Osteocyte (in vitro differentiated cells): ENCODE measurements at regions not wholly inside any gene's neighbourhood (a gene's known extent, or its start where the extent isn't known, plus 50 kb on each side); places are given as distances from the start of the nearest gene placed in this dataset.

Source experiments
- DNase-seq: peaks from one replicate; pipeline ENCODE4 v3.0.0; 2021; ENCODE audit warnings: mixed read lengths; ENCODE audit not compliant: unreplicated experiment; ENCODE audit errors: extremely low spot score
- H3K27ac Mint-ChIP-seq: one replicate; pipeline ENCODE4 v1.8.0; 2021; ENCODE audit warnings: mild to moderate bottlenecking, mixed read lengths; ENCODE audit not compliant: unreplicated experiment
- H3K27me3 Mint-ChIP-seq: one replicate; pipeline ENCODE4 v1.8.0; 2021; ENCODE audit warnings: mixed read lengths; ENCODE audit not compliant: unreplicated experiment
- H3K36me3 Mint-ChIP-seq: one replicate; pipeline ENCODE4 v1.8.0; 2021; ENCODE audit warnings: mixed read lengths; ENCODE audit not compliant: unreplicated experiment
- H3K4me1 Mint-ChIP-seq: one replicate; pipeline ENCODE4 v1.8.0; 2021; ENCODE audit warnings: mixed read lengths; ENCODE audit not compliant: unreplicated experiment
- H3K4me3 Mint-ChIP-seq: one replicate; pipeline ENCODE4 v1.8.0; 2021; ENCODE audit warnings: mild to moderate bottlenecking, moderate library complexity, mixed read lengths; ENCODE audit not compliant: unreplicated experiment
- H3K9me3 Mint-ChIP-seq: one replicate; pipeline ENCODE4 v1.8.0; 2021; ENCODE audit warnings: mixed read lengths; ENCODE audit not compliant: unreplicated experiment
- CTCF ChIP-seq: fragments of 200-600 bp; sonication (generic); IDR thresholded peaks from 2 replicates; pipeline ENCODE4 v1.5.0; 2021; ENCODE audit warnings: antibody characterized with exemption, mild to moderate bottlenecking, moderate library complexity

- no peaks in the 10 kb centered on the region for H3K4me1 Mint-ChIP-seq
- no peak for TF ChIP-seq CTCF
- no peak overlapping the region for H3K27ac Mint-ChIP-seq
- H3K4me3 Mint-ChIP-seq: no peak overlapping the region
- no peaks in the 10 kb centered on the region for H3K27me3 Mint-ChIP-seq
- no peaks in the 10 kb centered on the region for H3K9me3 Mint-ChIP-seq
- DNase-seq: no peak
- no peaks in the 10 kb centered on the region for H3K36me3 Mint-ChIP-seq
Observed at GRCh38 chr11:104650234-104650633, 248.0 kb downstream of the CASP12 start.

- no peak for TF ChIP-seq CTCF
- Mint-ChIP-seq H3K4me3 (no peak overlapping the region), H3K4me1 (no peaks in the 10 kb centered on the region), H3K27ac (no peak overlapping the region), H3K27me3 (no peaks in the 10 kb centered on the region), H3K36me3 (no peaks in the 10 kb centered on the region), H3K9me3 (no peaks in the 10 kb centered on the region)
- no peak for DNase-seq
Observed at GRCh38 chr11:104649002-104649401, 249.3 kb downstream of the CASP12 start.

- no peaks in the 10 kb centered on the region for H3K4me1 Mint-ChIP-seq
- H3K4me3 Mint-ChIP-seq: no peak overlapping the region
Observed at GRCh38 chr11:104645261-104646222, 252.7 kb downstream of the CASP12 start.

GRCh38 chr11:104637662-104638170 is 260.5 kb downstream of the CASP12 start:
- Mint-ChIP-seq H3K36me3 (no peaks in the 10 kb centered on the region), H3K27ac (no peak overlapping the region)
- TF ChIP-seq CTCF: no peak

More at GRCh38 chr11:104645261-104646222, 252.7 kb downstream of the CASP12 start:
- no peaks in the 10 kb centered on the region for H3K36me3 Mint-ChIP-seq
- no peak overlapping the region for H3K27ac Mint-ChIP-seq
- DNase-seq: no peak
- TF ChIP-seq CTCF: no peak
- H3K27me3 Mint-ChIP-seq: no peaks in the 10 kb centered on the region
- peaks cover 4% of the 10 kb centered on the region for H3K9me3 Mint-ChIP-seq

GRCh38 chr11:104633226-104633625 is 265.0 kb downstream of the CASP12 start:
- H3K4me3 Mint-ChIP-seq: no peak overlapping the region
- no peak overlapping the region for H3K27ac Mint-ChIP-seq
- H3K4me1 Mint-ChIP-seq: peaks cover 8% of the 10 kb centered on the region
- no peaks in the 10 kb centered on the region for H3K36me3 Mint-ChIP-seq
- no peaks in the 10 kb centered on the region for H3K27me3 Mint-ChIP-seq
- DNase-seq: no peak
- no peak for TF ChIP-seq CTCF
- H3K9me3 Mint-ChIP-seq: no peaks in the 10 kb centered on the region

More at GRCh38 chr11:104637662-104638170, 260.5 kb downstream of the CASP12 start:
- DNase-seq: no peak
- Mint-ChIP-seq H3K9me3 (peaks cover 4% of the 10 kb centered on the region), H3K4me3 (no peak overlapping the region), H3K4me1 (peaks cover 8% of the 10 kb centered on the region), H3K27me3 (no peaks in the 10 kb centered on the region)
